ENCODE measurements at regions not wholly inside any gene's neighbourhood (a gene's known extent, or its start where the extent isn't known, plus 50 kb on each side); places are given as distances from the start of the nearest gene placed in this dataset.

DNA sequence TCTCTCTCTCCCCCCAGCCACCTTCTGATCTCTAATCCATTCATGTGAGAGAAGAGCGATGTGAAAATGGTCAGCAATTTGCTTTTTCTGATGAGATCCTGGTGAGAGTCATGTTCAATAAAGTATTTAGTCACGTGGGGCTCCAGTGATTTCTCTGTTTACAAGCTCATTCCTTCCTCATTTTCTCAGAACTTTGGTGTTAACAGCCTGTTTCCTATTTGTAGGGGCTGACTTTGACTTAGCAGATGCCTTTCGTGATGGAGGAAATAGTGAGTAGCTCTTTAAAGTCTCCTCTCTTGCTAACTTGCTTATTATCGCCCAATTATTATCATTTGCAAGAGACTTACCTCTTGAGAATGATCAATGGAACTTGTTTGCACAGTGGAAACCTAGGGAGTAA is 72.6 kb upstream of the CD99 start:
- Histone ChIP-seq H3K79me2 (ENCODE audit: insufficient read depth, low read depth) (no peaks in the 10 kb centered on the region), H3K4me2 (no peak overlapping the region), H3K4me3 (IDR thresholded peaks at IDR 0.05; ENCODE audit: insufficient read depth, low read depth, low read length) (no peak overlapping the region), H3K27me3 (ENCODE audit: insufficient read depth, low read depth) (no peaks in the 10 kb centered on the region), H3K9ac (no peak overlapping the region), H3K36me3 (ENCODE audit: insufficient read depth) (no peaks in the 10 kb centered on the region), H4K20me1 (ENCODE audit: insufficient read depth) (no peaks in the 10 kb centered on the region), H2AFZ (ENCODE audit: low read depth) (no peak overlapping the region), H3K27ac (no peak overlapping the region), H3K4me1 (ENCODE audit: low read depth, poor library complexity, severe bottlenecking) (no peaks in the 10 kb centered on the region)
- no peak for TF ChIP-seq CTCF (conservative IDR thresholded peaks at IDR 0.05; ENCODE audit: low read depth, low read length)

GRCh38 chrX:2614911-2615310 is 76.2 kb upstream of the CD99 start:
- Histone ChIP-seq H3K79me2 (ENCODE audit: insufficient read depth, low read depth) (no peaks in the 10 kb centered on the region), H3K27me3 (ENCODE audit: insufficient read depth, low read depth) (no peaks in the 10 kb centered on the region), H3K4me2 (no peak overlapping the region), H2AFZ (ENCODE audit: low read depth) (no peak overlapping the region), H4K20me1 (ENCODE audit: insufficient read depth) (no peaks in the 10 kb centered on the region), H3K27ac (no peak overlapping the region), H3K4me3 (IDR thresholded peaks at IDR 0.05; ENCODE audit: insufficient read depth, low read depth, low read length) (no peak overlapping the region), H3K4me1 (ENCODE audit: low read depth, poor library complexity, severe bottlenecking) (no peaks in the 10 kb centered on the region), H3K9ac (no peak overlapping the region), H3K36me3 (ENCODE audit: insufficient read depth) (no peaks in the 10 kb centered on the region)
- TF ChIP-seq CTCF (conservative IDR thresholded peaks at IDR 0.05; ENCODE audit: low read depth, low read length), result no peak

DNA sequence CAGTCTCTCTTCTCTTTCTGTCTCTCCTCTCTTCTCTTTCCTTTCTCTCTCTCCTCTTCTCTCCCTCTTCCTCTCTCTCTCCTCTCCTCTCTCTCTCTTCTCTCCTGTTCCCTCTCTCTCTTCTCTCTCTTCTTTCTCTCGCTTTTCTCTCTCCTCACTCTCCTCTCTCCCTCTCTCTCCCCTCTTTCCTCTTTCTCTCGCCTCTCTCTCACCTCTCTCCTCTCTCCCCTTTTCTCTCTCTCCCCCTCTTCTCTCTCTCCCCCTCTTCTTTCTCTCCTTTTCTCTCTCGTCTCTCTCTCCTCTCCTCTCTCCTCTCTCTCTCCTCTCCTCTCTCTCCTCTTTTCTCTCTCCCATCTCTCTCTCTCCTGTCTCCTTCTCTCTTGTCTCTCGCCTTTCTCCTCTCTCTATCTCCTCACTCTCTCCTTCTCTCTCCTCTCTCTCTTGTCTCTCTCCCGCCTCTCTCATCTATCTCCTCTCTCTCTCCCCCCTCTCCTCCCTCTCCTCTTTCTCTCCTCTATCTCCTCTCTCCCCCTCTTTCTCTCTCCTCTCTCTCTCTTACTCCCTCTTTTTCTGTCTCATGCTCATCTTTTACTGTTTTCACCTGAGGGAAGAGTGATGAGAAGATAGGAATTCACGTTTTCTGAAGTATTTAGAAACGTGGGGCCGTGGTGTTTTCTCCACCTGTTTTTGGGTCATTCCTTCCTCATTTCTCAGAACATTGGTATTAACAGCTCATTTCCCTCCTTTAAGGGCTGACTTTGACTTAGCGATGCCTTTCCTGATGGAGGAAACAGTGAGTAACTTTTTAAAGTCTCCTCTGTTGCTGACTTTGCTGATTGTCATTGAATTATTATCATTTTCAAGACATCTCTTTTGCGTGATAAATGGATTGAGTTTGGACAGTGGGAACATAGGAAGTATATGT is 80.6 kb upstream of the CD99 start:
- Histone ChIP-seq H3K36me3 (ENCODE audit: insufficient read depth) (no peaks in the 10 kb centered on the region), H2AFZ (ENCODE audit: low read depth) (no peak overlapping the region), H3K27ac (no peak overlapping the region), H3K4me3 (IDR thresholded peaks at IDR 0.05; ENCODE audit: insufficient read depth, low read depth, low read length) (no peak overlapping the region), H3K4me2 (peak overlapping the region; percentile 68; the same call in 1 of the 2 replicates), H3K79me2 (ENCODE audit: insufficient read depth, low read depth) (no peaks in the 10 kb centered on the region), H3K4me1 (ENCODE audit: low read depth, poor library complexity, severe bottlenecking) (no peaks in the 10 kb centered on the region), H3K27me3 (ENCODE audit: insufficient read depth, low read depth) (no peaks in the 10 kb centered on the region), H4K20me1 (ENCODE audit: insufficient read depth) (no peaks in the 10 kb centered on the region), H3K9ac (no peak overlapping the region)
- no peak for TF ChIP-seq CTCF (conservative IDR thresholded peaks at IDR 0.05; ENCODE audit: low read depth, low read length)

- H3K4me3 ChIP-seq (IDR thresholded peaks at IDR 0.05; ENCODE audit: insufficient read depth, low read depth, low read length), result no peak overlapping the region
- no peaks in the 10 kb centered on the region for H3K36me3 ChIP-seq (ENCODE audit: insufficient read depth)
- peak overlapping the region; percentile 61; the same call in 1 of the 2 replicates for H2AFZ ChIP-seq (ENCODE audit: low read depth)
- no peaks in the 10 kb centered on the region for H3K79me2 ChIP-seq (ENCODE audit: insufficient read depth, low read depth)
- TF ChIP-seq CTCF (conservative IDR thresholded peaks at IDR 0.05; ENCODE audit: low read depth, low read length), result no peak
- no peaks in the 10 kb centered on the region for H3K27me3 ChIP-seq (ENCODE audit: insufficient read depth, low read depth)
- no peak overlapping the region for H3K27ac ChIP-seq
- H4K20me1 ChIP-seq (ENCODE audit: insufficient read depth), result no peaks in the 10 kb centered on the region
- peak overlapping the region; percentile 68 for H3K4me2 ChIP-seq
- H3K9ac ChIP-seq, result peak overlapping the region; percentile 22; the same call in 1 of the 2 replicates
- H3K4me1 ChIP-seq (ENCODE audit: low read depth, poor library complexity, severe bottlenecking), result no peaks in the 10 kb centered on the region
Observed at GRCh38 chrX:2609431-2610238, 81.5 kb upstream of the CD99 start.

Data from KMS-11 (cell line).